HG03521 (cell line): ENCODE measurements at regions not wholly inside any gene's neighbourhood (a gene's known extent, or its start where the extent isn't known, plus 50 kb on each side); places are given as distances from the start of the nearest gene placed in this dataset.
A peak's percentile ranks its signal among the peaks of the same experiment; 100 is the strongest.

Experiments used
- ATAC-seq: cut with Tn5 transposase; IDR thresholded peaks from one replicate; pipeline ENCODE4 v1.9.1; 2021; ENCODE audit warnings: mild to moderate bottlenecking, moderate library complexity; ENCODE audit not compliant: unreplicated experiment

GRCh38 chr13:31956980-31957644, 74.5 kb upstream of the FRY start:
- no peak for ATAC-seq

DNA sequence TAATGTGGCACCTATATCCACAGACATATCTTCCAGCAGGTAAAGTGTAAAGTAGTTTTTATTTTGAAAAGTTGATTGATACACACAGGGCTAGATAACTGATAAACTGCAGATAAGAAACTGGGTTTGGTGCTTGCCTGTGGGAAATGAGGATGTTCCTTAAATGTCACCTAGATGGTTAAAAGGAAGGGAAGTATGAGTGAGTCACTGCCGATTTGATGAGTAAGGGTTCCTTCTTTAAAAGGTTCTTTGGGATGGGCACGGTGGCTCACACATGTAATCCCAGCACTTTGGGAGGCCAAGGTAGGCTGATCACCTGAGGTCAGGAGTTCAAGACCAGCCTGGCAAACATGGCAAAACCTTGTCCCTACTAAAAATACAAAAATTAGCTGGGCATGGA, 73.8 kb upstream of the FRY start:
- no peak for ATAC-seq

- ATAC-seq, result no peak
These were observed 68.7 kb upstream of the FRY start for GRCh38 chr13:31962731-31963370.

- ATAC-seq, result no peak
These were observed 67.9 kb upstream of the FRY start for GRCh38 chr13:31963631-31964030.

DNA sequence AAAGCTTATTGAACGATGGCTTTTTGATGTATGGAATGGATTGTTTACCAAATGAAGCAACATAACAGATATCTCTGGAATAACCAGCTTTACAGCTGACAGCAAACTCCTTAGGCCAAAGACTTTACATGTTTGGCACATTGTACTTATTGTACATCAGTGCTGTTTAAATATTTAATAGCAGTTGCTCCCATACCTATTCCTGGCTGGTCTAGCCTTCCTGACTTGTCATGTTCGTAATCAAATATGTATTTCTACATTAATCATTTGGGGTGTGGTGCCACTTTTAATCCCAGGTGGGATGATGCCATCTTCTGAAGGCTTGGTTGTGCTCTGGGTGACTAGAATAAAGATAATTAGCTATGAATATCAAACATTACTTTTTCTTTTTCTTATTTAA, 67.4 kb upstream of the FRY start:
- ATAC-seq, result no peak

DNA sequence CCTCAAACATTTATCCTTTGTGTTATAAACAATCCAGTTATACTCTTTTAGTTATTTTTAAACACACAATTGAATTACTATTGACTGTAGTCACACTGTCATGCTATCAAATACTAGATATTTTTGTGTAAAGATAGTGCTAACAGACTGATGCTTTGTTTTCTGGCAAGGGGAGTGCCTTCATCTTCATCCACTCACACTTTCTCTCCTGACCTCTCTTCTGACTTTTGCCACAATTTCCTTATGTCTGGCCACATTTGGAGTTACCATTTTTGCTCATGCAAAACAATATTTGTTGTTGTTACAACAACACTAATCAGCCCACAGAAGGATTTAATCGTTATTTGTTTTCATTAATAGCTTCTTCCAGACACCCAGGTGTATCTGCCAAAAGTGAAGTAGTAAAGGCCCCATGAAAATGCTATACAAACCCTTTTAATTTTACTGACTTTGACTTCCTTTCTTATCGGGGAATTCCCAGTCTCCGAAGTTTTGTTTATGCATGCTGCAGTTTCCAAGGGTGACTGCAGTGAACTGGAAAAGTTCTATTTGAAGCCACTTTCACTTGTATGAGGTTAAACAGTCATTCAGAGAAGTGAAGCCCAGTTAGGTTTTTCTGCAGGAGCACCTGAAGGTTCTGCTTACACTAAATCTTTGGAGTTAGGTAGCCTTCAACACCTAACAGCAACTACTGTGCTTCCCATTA, 66.1 kb upstream of the FRY start:
- ATAC-seq, result peak; percentile 80

GRCh38 chr13:31967155-31967554, 64.4 kb upstream of the FRY start:
- no peak for ATAC-seq

DNA sequence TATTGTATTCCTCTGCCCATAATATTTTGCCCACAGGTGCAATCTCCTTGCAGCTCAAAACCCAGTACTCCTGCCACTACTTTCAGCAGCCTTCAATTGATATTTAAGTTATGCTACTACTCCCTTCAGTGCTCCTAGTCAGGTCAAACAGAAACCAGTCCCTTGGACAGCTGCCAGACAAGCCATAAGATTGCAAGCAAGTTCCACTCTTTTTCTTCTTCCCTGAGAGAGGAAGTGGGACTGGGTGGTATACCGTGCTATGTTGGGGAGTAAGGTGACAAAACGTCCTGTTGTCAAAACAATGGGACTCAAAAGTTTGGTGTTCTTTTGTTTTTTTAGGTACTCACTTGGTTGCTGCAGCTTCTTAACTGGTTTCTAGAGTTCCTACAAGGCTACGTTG, 63.1 kb upstream of the FRY start:
- no peak for ATAC-seq

GRCh38 chr13:31970231-31970930, 61.2 kb upstream of the FRY start:
- no peak for ATAC-seq

DNA sequence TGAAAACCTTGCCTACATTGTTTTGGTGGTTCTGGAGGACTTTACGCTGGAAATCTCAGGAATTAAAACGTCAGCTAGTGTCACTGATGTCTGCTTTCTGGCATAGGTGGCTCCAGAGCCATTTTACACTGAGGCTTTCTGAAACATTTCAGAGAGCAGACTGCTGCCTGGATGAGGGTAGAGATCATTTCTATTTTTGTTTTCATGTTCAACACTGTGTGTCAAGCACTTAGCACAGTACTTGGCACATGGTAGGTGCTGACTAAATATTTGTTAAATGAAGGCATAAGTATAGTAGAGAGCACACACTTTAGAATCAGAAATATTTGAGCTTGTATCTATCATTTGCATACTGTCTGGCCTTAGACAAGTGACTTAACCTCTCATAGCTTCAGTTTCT, 59.1 kb upstream of the FRY start:
- ATAC-seq, result no peak

DNA sequence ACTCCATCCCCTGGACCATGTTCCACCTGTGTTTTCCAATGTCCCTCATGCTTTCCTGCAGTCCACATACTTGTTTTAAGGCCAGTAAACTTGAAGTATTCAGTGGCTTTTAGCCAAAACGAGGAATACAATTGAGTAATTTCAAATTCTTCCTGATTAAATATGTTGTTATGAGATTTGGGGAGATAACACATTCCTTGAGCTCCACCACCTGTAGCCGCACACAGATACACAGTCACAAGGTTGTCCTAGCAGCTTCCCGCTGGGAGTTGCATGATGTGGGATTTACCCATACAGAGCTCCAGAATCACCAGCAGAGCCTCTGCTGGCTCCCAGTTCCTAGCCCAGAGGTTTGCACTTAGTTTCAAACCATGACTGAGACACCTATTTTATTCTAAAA, 53.6 kb upstream of the FRY start:
- ATAC-seq, result no peak

DNA sequence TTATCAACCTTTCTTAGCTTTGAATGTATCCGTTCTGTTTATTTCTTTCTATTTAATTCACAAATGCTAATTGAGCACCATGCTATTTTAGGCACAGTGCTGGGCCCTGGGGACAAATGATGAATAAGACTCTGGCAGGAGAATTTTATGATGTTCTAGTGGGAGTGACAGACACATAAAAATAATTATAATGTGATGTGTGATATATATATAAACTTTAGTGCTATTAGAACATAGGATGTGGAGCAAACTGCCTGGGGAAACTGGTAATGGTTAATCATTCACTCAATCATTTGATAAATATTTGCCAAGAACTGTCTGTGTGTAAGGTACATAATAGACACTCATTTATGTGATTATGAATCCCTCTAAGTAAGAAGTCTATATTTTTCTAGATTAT, 50.7 kb upstream of the FRY start:
- no peak for ATAC-seq
